H1 (cell line): ENCODE measurements at regions not wholly inside any gene's neighbourhood (a gene's known extent, or its start where the extent isn't known, plus 50 kb on each side); places are given as distances from the start of the nearest gene placed in this dataset.

Source experiments
- ASH2L ChIP-seq: fragments of 200-600, 300-600 bp; sonication (generic); IDR thresholded peaks from one replicate; pipeline ENCODE4 v1.7.1; 2017; ENCODE audit warnings: low read length
- BCL11A ChIP-seq, 2 experiments: IDR thresholded peaks; one replicate each; pipeline ENCODE4 v1.6.1; 2011; ENCODE audit warnings: low read depth in 2 of 2, low read length in 2 of 2, mild to moderate bottlenecking in 2 of 2
- BRCA1 ChIP-seq: IDR thresholded peaks from 2 replicates; pipeline ENCODE4 v1.6.1; 2012; ENCODE audit warnings: low read depth, low read length, improper control_type of control experiment
- CTCF ChIP-seq, 3 experiments: IDR thresholded peaks; 1 replicate in 2 of 3; 2 replicates in 1 of 3; pipeline versions ENCODE4 v1.5.1 to v1.6.1; 2011; ENCODE audit warnings: low read length in 3 of 3, mild to moderate bottlenecking in 3 of 3, inconsistent platforms in 2 of 3, low read depth in 1 of 3, moderate library complexity in 1 of 3; ENCODE audit not compliant: insufficient read depth in 1 of 3; ENCODE audit errors: control extremely low read depth in 1 of 3
- E2F6 ChIP-seq: IDR thresholded peaks from 2 replicates; pipeline ENCODE4 v1.6.1; 2012; ENCODE audit warnings: inconsistent platforms
- EP300 ChIP-seq, 2 experiments: IDR thresholded peaks; 1 replicate in 1 of 2; 2 replicates in 1 of 2; pipeline ENCODE4 v1.6.1; 2011 to 2012; ENCODE audit warnings: low read depth in 2 of 2, low read length in 2 of 2, mild to moderate bottlenecking in 2 of 2, borderline replicate concordance in 1 of 2, inconsistent platforms in 1 of 2, moderate library complexity in 1 of 2
- EZH2 ChIP-seq: fragments of 200-600 bp; sonication (generic); IDR thresholded peaks from 2 replicates; pipeline ENCODE4 v1.7.1; 2012; ENCODE audit warnings: low read depth, mild to moderate bottlenecking, moderate library complexity, low read length, inconsistent platforms; ENCODE audit not compliant: severe bottlenecking
- NRF1 ChIP-seq: IDR thresholded peaks from 2 replicates; pipeline ENCODE4 v1.6.1; 2011; ENCODE audit warnings: mild to moderate bottlenecking, low read depth, low read length, improper control_type of control experiment
- POLR2A ChIP-seq, 2 experiments: IDR thresholded peaks; 1 replicate in 1 of 2; 2 replicates in 1 of 2; pipeline ENCODE4 v1.6.1; 2011; ENCODE audit warnings: low read depth in 2 of 2, low read length in 2 of 2, mild to moderate bottlenecking in 2 of 2; ENCODE audit errors: control extremely low read depth in 1 of 2
- POLR2AphosphoS5 ChIP-seq: IDR thresholded peaks from 2 replicates; pipeline ENCODE4 v1.6.1; 2011; ENCODE audit warnings: low read depth, low read length
- SIN3A ChIP-seq, 2 experiments: IDR thresholded peaks in 1 of 2; conservative IDR thresholded peaks in 1 of 2; 2 replicates each; pipeline ENCODE4 v1.6.1; 2011 to 2012; ENCODE audit warnings: low read length in 2 of 2, improper control_type of control experiment in 1 of 2, low read depth in 1 of 2, mild to moderate bottlenecking in 1 of 2
- TAF1 ChIP-seq: IDR thresholded peaks from 2 replicates; pipeline ENCODE4 v1.6.1; 2011; ENCODE audit warnings: mild to moderate bottlenecking, low read depth, low read length
- TCF12 ChIP-seq: IDR thresholded peaks from 2 replicates; pipeline ENCODE4 v1.6.1; 2011; ENCODE audit warnings: low read depth, mild to moderate bottlenecking, low read length
- USF2 ChIP-seq: IDR thresholded peaks from 2 replicates; pipeline ENCODE4 v1.6.1; 2011; ENCODE audit warnings: low read length, improper control_type of control experiment

GRCh38 chr11:15714641-15715399, 600.1 kb downstream of the INSC start:
- TF ChIP-seq E2F6, result no peak
- TF ChIP-seq TCF12, result no peak
- TF ChIP-seq POLR2AphosphoS5, result no peak
- no peak for TF ChIP-seq CTCF (IDR thresholded peaks at IDR 0.05; ENCODE audit: control extremely low read depth in 1 of 3, insufficient read depth in 1 of 3, low read depth in 1 of 3, low read length in 3 of 3)
- TF ChIP-seq SIN3A (conservative IDR thresholded peaks at IDR 0.05 in 1 of 2, IDR thresholded peaks at IDR 0.05 in 1 of 2; ENCODE audit: low read depth in 1 of 2, low read length in 2 of 2), result no peak
- TF ChIP-seq EZH2, result no peak
- TF ChIP-seq EP300 (IDR thresholded peaks at IDR 0.05; ENCODE audit: borderline replicate concordance in 1 of 2, low read depth in 2 of 2, low read length in 2 of 2), result no peak
- no peak for TF ChIP-seq NRF1
- TF ChIP-seq TAF1, result no peak
- TF ChIP-seq ASH2L, result no peak
- TF ChIP-seq BRCA1, result no peak
- no peak for TF ChIP-seq BCL11A (IDR thresholded peaks at IDR 0.05; ENCODE audit: low read depth in 2 of 2, low read length in 2 of 2)
- no peak for TF ChIP-seq POLR2A (IDR thresholded peaks at IDR 0.05; ENCODE audit: control extremely low read depth in 1 of 2, low read depth in 2 of 2, low read length in 2 of 2)
- TF ChIP-seq USF2, result no peak
